Iris pigment epithelial cell (primary cell): ENCODE measurements at regions not wholly inside any gene's neighbourhood (a gene's known extent, or its start where the extent isn't known, plus 50 kb on each side); places are given as distances from the start of the nearest gene placed in this dataset.
A peak's percentile ranks its signal among the peaks of the same experiment; 100 is the strongest.
"Not testable (repeated sequence)": the region's sequence is repeated elsewhere in the genome, so short reads cannot be mapped to it uniquely, and the experiment has no call there.

ENCODE experiments used
- DNase-seq: peaks from one replicate; pipeline ENCODE4 v3.0.0-alpha.2; 2011; ENCODE audit warnings: low read depth

DNA sequence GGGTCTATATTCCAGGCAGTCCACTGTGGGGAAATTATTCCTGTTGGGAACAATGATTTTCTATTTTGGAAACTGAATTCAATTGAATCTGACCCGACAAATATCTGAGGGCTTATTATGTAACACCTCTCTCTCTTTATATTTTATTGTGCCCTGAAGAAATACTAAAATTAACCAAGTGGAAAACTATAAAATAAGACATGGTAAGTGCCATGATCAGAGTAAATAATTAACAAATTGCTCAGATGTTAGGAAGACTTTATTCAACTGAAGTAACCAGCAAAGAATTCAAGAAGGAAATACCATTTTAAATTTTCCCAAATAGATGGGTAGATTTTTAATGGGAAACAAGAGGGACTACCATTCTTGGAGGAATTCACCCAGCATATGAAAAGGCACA is 632.9 kb downstream of the MAFB start:
- DNase-seq = no peak

DNA sequence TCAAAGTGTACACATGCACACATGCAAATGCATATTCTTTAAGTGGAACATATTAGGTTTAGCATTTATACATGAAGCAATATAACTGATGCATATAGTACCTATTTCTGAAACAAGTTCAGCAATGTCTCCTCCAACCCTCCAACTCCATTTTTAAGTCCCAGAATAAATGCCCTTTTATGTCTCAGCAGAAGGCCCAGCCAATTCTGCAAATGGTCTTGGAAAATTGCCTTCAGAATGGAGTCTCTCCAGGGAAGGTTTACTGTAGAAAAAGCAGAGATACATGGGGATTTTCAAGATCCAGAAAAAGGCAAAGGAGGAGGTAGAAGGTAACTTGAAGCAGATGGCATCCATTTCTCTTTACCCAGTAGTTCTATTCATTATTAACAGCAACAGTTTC is 633.3 kb downstream of the MAFB start:
- no peak for DNase-seq

DNA sequence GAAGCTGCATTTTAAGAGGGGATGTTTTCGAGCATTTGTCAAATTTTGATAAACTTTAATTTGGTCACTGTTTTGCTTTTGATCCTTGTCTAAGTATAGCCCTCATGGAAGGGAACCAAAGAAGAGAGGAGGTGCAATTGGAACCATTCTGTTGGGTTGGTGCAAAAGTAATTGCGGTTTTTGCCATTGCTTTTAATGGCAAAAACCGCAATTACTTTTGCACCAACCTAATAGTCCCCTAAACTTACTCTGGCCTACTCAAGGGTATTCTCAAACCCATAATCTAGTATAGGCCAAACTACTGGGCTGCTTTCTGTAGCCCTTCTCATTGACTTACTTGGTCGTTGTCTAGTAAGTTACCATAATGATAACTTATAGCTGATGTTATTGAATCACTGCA is 634.7 kb downstream of the MAFB start:
- DNase-seq = no peak

DNA sequence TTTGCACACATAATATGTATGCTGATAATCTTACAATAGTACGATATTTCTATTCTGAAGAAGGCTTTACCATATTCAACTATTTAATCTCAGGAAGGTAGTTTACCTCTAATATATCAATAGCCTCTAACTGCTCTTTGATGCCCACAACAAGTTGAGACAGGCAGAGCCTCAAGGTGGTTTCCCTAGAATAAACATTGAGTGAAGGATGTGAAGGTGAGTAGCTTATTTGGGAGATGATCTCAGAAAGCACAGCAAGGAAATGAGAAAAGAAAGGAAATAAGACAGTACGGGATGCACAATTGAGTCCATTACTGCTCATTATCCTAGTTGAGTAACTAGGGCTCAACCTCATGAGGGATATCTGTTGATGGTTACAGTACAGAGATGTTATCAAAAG is 638.4 kb downstream of the MAFB start:
- DNase-seq = no peak

DNA sequence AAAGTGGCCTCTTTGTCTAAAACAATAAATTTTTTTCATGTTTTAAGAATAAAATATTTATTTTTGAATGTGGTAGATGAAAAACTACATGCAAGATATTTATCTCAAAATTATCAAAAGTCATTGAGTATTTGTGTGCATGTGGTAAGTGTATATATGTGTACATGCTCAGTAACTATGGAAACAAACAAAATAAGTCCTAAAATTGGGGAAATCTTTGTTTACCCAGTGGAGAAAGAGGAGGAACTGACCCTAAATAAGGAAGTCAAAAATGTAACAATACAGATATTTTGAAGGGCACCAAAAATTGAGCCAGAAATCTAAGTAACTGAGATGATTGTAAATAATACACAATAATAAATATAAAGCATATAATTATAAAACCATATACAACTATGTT is 639.2 kb downstream of the MAFB start:
- no peak for DNase-seq

DNA sequence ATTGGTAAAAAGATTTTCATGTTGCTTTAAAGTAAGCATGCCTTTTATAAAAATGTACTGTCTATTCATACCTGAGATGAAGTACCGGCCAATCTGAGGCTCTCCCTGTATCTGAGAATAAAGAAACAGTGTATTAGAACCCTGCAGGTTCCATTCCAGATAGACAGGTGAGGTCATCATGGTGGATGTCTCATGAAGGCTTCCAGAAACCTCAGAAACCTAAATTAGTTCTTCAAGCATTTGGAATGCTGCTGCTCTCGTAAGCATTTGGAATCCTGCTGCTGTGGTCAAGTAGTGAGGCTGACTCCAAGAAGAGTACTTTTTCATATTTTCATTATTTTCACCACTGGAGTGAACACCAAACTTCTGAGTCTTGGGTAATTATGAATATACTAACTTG is 642.3 kb downstream of the MAFB start:
- DNase-seq = no peak

DNA sequence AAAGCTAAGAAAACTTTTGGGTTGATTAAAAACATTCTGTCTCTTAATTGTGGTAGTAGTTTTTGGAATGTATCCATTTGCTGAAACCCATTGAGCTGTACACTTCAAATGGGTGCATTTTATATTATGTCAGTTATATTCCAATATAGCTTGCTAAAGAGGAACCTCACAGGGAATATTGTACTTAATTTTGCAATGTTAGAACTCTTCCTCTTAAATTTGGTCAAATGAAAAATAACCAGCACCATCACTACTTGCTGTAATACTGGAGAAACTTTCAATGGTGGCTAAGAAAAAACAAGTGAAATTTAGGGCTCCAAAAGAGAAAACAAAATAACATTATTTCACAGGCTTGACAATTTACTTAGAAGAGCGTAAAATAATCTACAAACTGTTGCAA is 651.5 kb downstream of the MAFB start:
- no peak for DNase-seq

DNA sequence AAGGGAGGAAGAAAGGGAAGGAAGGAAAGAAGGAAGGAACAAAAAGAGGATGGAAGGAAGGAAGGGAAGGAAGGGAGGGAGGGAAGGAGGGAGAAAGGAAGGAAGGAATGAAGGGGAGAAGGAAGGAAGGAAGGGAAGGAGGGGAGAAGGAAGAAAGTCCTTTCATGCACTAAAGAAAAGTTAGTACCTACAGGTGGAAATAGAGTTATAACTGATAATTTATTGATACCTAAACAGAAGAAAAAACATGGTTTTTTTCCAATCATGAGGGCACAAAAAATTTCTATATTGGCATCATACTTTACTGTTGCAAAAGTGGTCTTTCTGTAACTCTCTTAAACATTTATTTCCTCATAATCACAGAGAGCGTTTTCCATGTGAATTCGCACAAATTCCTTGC is 659.4 kb downstream of the MAFB start:
- no peak for DNase-seq

DNA sequence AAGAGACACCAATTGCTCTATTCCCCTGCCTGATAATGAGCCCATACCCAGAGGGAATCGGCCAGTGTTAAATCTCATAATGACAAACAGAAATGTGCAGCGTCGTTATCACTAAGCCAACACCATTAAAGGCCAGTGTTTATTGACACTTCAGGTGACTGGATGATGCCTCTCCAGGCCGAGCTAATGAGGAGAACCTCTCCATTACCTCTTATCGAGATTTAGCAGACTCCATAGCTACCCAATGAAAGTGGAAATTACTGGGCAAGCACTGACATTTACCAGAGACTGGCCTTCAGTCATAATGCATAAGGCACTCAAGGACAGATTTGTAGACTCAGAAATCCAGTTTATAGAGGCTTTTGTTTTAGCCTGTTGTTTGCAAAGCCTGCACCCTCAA is 669.5 kb downstream of the MAFB start:
- DNase-seq = no peak

DNA sequence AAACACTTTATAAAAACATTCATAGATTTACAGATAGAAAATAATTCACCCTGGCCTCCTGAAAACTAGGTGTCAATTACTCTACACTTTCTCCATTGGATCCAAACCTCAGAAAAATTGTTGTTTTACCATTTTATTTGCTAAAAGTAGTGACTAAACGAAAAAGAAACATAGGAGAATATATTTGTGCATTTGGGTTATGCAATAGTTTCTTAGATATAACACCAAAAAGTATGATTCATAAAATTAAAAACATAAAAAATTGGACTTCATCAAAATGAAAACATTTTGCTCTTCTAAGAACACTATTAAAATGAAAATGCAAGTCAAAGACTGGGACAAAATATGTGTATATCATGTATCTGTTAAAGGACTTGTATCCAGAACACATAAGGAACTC is 671.3 kb downstream of the MAFB start:
- DNase-seq = no peak

DNA sequence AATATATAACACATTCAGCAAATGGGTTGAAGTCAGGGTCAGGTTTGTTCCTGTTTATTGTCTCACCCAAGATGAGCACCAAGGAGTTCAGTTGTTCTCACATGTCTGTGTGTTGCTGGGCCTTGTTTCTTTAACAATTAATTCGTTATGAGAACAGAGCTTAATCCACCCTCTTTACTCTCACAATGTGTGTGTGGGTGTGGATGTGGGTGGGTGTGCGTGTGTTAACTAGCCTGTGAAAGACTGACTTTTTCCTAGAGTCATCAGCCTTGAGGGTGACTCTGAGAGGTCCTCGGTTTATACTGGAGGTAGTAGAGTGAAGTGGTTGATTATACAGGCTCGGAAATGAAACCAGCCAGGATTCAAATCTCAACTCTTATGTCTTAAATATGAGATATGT is 672.1 kb downstream of the MAFB start:
- no peak for DNase-seq

DNA sequence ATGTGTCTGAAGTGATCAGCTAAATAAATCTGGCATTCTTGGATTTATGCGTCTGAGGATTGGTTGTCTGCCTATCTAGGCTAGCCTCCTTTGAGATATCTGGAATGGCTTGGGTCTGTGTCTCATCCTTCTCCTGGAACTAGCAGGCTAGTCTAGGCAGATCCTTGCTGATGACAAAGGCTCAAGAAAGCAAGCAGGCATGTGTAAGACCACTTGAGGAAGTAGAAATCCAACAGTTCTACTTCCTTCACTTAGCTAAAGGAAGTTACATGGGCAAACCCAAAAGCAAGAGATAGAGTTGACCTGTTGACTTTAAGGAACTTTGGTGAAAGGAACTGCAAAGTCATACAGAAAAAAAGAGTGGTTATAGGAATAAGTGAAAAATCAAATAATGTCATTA is 672.6 kb downstream of the MAFB start:
- no peak for DNase-seq

DNA sequence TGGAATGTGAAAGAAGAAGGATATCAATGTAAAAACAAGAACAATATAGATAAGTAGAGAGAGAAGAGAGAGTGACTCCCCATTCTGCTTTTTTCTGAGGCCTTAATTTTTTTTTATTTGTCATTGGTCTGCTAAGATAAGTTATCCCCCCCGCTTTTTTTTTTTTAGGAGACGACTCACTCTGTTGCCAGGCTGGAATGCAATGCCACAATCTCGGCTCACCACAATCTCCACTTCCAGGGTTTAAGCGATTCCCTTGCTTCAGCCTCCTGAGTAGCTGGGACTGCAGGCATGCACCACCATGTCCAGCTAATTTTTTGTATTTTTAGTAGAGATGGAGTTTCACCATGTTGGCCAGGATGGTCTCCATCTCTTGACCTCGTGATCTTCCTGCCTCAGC is 677.0 kb downstream of the MAFB start:
- not testable (repeated sequence) for DNase-seq

DNA sequence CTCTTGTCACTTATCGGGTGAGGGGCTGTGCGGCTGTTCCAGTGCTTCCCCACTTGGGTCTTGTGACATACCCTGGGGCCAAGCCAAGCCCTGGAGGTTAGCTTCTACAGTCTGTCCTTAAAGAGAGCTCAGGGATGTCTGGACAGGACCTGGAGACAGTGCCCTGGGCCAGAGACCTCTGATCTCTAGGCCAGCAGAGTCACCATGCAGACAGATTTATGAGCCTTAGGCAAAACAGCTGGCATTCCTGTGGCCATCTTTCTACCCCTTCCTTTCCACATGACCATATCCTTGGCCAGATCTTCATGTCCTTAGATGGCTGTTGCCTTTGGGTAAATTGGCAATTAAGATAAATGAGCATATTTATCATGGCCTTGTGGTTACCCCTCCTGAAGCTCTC is 678.6 kb downstream of the MAFB start:
- no peak for DNase-seq

DNA sequence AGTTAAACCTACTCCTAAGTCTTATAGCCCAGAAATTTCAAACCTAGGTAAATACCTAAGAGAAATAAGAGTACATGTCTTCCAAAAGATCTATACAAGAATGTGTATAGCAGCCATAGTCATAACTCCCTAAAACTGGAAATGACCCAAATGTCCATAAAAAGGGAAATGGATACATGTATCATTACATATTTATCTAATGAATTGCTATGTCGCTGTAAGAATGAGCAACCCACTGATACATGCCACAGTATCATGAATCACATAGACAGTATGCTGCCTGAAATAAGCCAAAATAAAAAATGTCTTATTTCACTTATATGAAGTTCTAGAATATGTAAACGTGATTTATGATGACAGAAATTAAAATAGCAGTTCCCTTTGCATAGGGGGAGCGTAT is 679.5 kb downstream of the MAFB start:
- DNase-seq = no peak

DNA sequence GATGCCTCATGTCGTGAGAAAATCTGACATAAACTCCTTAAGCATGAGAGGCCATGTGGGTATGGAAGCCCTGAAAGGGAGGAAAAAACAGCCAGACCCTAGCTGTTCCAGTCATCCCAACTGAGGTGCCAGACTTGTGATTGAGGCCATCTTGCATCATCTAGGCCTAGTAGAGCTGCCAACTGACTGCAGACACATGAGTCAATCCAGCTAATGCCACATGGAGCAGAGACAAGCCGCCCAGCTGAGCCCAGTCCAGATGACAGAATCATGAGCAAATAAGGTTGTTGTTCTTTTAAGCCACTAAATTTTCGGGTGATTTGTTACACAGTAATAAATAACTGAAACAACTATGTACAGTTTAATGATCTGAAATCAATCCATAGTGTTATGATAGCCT is 680.9 kb downstream of the MAFB start:
- no peak for DNase-seq

DNA sequence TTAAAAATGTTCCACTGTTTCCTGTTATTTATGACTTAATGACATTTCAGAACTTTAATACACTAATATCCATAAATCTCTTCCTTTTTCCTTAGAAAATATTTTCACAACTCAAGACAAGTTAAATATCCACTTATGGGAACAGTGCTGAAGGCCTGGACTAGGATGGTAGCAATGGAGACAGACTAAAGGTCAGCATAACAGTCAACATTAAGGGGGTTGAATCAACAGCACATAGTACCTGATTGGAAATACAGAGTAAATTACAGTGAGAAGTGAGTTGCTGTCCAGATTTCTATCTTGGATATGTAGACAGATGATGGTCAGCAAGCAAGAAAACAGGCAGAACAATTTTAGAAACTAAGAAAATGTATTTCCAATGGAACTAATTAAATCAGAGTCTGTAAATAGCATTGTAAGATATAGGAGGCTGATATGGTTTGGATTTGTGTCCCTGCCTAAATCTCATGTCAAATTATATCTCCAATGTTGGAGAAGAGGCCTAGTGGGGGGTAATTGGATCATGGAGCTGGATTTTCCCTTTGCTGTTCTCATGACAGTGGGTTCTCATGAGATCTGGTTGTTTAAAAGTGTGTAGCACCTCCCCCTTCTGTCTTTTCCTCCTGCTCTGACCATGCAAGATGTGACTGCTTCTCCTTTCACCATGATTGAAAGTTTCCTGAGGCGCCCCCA is 682.7 kb downstream of the MAFB start:
- DNase-seq = no peak

DNA sequence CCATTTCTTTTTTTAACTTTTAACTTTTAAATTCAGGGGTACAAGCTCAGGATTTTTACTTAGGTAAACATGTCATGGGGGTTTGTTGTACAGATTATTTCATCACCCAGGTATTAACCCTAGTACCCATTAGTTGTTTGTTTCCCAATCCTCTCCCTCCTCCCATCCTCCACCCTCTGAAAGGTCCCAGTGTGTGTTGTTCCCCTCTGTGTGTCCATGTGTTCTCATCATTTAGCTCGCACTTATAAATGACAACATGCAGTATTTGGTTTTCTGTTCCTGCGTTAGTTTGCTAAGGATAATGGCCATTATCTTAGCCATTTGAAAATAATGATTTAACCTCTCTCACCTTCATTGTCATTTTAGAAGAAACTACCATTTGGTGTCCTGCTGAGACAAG is 684.9 kb downstream of the MAFB start:
- DNase-seq = not testable (repeated sequence)

DNA sequence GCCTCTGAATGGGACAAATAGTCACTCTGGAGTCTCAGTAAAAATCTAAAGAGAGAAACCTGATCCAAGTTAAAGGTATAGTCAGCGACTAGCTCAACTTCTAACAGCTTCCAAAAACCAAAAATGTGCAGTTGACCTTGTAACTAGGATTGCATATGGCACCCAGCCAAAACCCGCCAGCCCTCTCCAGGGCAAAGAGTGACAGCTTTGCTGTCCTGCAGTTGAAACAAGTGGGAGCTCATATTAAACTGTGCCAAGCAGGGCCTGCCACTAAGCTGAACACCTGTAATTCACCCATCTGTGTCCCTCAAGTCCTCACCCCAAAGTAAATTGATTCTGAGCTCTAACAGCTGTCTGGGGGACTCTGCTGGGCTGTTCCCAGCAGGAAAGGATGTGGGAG is 695.3 kb downstream of the MAFB start:
- DNase-seq = no peak

DNA sequence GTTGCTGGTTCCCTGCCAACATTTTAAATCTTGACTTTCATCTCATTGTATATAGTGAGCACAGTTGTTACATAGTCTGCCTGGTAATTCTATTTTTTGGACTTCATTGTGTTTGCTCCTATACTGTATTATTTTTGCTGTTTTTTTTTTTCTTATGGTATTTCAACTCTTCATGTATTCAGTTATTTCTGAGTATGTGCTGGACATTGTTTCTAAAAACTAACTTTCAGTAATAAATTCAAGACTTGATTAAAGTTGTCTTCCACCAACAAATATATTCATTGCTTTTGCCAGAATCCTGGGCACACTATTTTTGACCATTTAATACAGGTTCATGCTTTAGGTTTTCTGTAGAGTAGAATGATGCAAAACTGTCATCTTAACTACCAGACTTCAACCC is 698.3 kb downstream of the MAFB start:
- no peak for DNase-seq

DNA sequence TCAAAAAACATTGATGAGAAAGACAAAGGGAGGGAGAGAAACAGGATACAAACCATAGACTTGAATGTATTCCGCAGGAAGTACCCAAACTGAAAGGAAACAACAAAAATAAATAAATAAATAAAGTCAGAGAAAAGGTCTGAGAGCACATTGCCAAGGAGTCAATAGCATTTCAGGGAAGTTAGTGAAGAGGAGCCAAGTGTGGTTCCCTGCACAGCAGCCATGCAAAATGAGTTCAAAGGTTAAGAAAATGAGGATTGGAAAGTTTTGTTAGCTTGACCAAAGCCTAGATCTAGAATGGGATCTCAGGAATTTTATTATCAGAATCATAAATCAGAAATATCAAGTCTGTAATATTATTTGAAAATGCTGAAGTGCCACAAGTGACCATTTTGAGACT is 700.0 kb downstream of the MAFB start:
- DNase-seq = no peak

DNA sequence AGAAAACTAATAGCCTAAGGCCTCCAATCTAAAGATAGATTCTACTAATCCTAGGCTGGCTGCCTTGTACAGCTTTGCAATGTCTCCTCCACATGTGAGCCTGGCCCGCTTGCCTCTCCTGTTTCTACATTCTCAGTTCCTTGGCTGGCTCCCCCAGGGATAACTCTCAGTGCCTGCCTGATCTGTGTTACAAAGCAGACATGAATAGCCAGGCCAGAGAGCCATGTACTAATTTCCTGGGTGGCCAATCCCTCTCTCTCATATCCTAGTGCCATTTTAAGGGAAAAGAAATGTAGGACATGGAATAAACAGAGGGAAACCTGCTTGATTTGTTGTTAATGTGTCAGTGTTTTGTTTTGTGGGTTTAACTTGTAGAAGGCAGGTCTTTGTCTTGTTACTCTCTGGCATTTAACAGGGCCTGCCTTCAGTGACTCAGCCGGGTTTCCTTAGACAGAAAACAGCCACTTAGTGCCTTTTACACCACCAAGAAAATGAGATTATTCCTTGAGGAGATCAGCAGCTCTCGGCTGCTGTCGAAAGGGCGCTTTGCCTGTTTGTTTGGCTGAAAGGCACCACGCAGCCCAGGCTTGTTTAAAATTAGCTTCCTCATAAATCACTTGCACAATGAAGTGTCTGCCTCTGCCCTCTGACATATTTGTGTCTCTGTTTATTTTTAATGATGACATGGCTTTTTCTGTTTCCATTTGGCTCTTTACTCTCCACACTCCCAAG is 702.7 kb downstream of the MAFB start:
- peak; percentile 2 for DNase-seq

DNA sequence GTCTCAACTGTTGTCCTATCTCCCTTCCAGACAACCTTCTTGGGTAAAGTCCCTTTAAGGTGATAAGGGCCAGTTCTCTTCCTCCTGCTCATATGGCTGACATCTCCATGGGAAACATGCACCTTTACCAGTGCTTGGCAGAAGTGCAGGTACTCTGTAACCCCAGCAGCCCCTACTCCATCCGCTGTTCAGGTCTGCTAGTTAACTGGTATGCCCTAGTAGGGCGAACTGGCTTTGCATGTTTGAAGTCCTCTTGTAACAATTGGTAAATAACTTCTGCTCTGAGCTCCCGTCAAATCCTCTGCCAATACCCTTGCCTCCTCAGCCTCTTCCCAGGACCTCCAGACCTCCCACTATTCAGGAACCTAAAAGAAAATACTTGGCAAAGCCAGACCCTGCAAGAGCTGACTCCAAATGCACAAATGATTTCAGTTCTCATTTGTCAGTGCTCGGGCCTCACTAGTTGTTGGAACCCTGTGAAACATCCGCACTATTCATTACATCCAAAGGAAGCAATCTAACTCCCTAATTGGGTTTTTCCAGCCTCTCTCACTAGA is 703.7 kb downstream of the MAFB start:
- DNase-seq = no peak

DNA sequence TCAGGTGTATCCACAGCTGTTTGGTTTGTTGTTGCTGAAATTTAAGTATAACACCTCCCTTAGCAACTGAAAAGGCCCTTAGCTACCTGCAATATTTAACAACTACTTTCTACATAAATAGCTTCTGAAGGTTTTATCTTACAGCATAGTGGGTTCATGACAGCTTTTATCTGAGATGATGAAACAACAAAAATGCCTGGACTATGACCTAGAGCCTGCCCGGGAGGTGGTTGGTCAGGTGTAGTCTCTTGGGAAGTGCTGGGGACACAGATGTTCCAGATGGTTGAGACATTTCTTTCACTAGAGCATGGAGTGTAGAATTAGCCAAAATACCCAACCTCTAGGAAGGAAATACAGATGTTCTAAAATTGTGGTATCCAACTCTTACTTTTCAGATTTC is 705.4 kb downstream of the MAFB start:
- DNase-seq = no peak
